ENCODE measurements at regions not wholly inside any gene's neighbourhood (a gene's known extent, or its start where the extent isn't known, plus 50 kb on each side); places are given as distances from the start of the nearest gene placed in this dataset.

- TF ChIP-seq ARID3B (CRISPR knock-in tag; IDR thresholded peaks at IDR 0.05; ENCODE audit: borderline replicate concordance) (no peak), CTBP1 (IDR thresholded peaks at IDR 0.05; ENCODE audit: borderline replicate concordance) (no peak), ARNT (IDR thresholded peaks at IDR 0.05) (no peak), RBM25 (IDR thresholded peaks at IDR 0.05; ENCODE audit: low read depth, low read length, severe bottlenecking) (no peak), ZNF717 (CRISPR knock-in tag; IDR thresholded peaks at IDR 0.05) (no peak), ERF (CRISPR knock-in tag; IDR thresholded peaks at IDR 0.05) (no peak), BDP1 (IDR thresholded peaks at IDR 0.05; ENCODE audit: insufficient read depth, insufficient read length) (no peak), ZNF253 (CRISPR knock-in tag; conservative IDR thresholded peaks at IDR 0.05) (no peak)
Measured at GRCh38 chr3:40843208-40843624, 318.5 kb downstream of the ZNF621 start (continued).

- Histone ChIP-seq H3K27me3 (ENCODE audit: control insufficient read depth in 2 of 2, insufficient read depth in 2 of 2, low read length in 2 of 2) (peaks cover 0 to 3% of the 10 kb centered on the region in 2 experiments; a peak in 2 of 5 replicates), H3K9ac (ENCODE audit: insufficient read depth in 1 of 2, low read depth in 2 of 2, low read length in 2 of 2) (no peak overlapping the region), H3K4me1 (replicated peaks in 1 of 2; ENCODE audit: control insufficient read depth in 2 of 2, insufficient read depth in 2 of 2, low read length in 2 of 2) (no peaks in the 10 kb centered on the region), H3K27ac (ENCODE audit: extremely low read depth, low read depth, low read length) (no peak overlapping the region), H3K4me2 (ENCODE audit: insufficient read depth, low read length) (no peak overlapping the region), H3K36me3 (ENCODE audit: control insufficient read depth, insufficient read depth, low read length) (no peaks in the 10 kb centered on the region), H3K9me3 (replicated peaks; ENCODE audit: control insufficient read depth, insufficient read depth, low read depth, low read length) (no peaks in the 10 kb centered on the region), H3K79me2 (ENCODE audit: control insufficient read depth, insufficient read depth, low read length) (no peaks in the 10 kb centered on the region), H2AFZ (ENCODE audit: low read depth, low read length) (no peak overlapping the region), H3K4me3 (no peak overlapping the region), H4K20me1 (replicated peaks; ENCODE audit: control insufficient read depth, insufficient read depth, low read length) (no peaks in the 10 kb centered on the region), H3K9me1 (ENCODE audit: control insufficient read depth, insufficient read depth, low read length) (no peaks in the 10 kb centered on the region)
- ChIA-PET CTCF (ENCODE audit: low intra/inter-chr PET ratio) (no interaction called here), POLR2A (interaction anchor here (0.5 kb wide), 1 partner anchor 1020 kb away, joined by 3 read pairs; no protein-coding TSS in a partner anchor)
- DNase-seq (ENCODE audit: extremely low read depth in 1 of 4, low spot score in 3 of 4): no peak
- no peak for FAIRE-seq
- WGBS (ENCODE audit: insufficient coverage, low coverage, missing lambda C conversion rate): under 1% methylated on average over 7 of the region's 7 CpGs
- intact Hi-C loops (cut with micrococcal nuclease): no loop called here
- BruUV-seq (replicated peaks): no TSS peak
- in situ Hi-C loops (cut with MboI): no loop called here
- ATAC-seq: no peak
- no peak for TF ChIP-seq ZBTB9 (CRISPR knock-in tag; IDR thresholded peaks at IDR 0.05)
- no peak for TF ChIP-seq CSDE1 (IDR thresholded peaks at IDR 0.05)
- no peak for TF ChIP-seq NFRKB (IDR thresholded peaks at IDR 0.05; ENCODE audit: low read depth)
- TF ChIP-seq ZC3H8 (IDR thresholded peaks at IDR 0.05): no peak
- TF ChIP-seq HDAC3 (IDR thresholded peaks at IDR 0.05; ENCODE audit: borderline replicate concordance, partially characterized antibody): no peak
- TF ChIP-seq ERF (CRISPR knock-in tag; IDR thresholded peaks at IDR 0.05): no peak
- TF ChIP-seq KLF10 (CRISPR knock-in tag; IDR thresholded peaks at IDR 0.05): no peak
- TF ChIP-seq ATF1 (CRISPR knock-in tag; IDR thresholded peaks at IDR 0.05): no peak
- no peak for TF ChIP-seq ATF1 (tag; IDR thresholded peaks at IDR 0.05)
- TF ChIP-seq BRD4 (IDR thresholded peaks at IDR 0.05): no peak
- no peak for TF ChIP-seq HIVEP1 (CRISPR knock-in tag; IDR thresholded peaks at IDR 0.05)
- TF ChIP-seq, protein P1, sequence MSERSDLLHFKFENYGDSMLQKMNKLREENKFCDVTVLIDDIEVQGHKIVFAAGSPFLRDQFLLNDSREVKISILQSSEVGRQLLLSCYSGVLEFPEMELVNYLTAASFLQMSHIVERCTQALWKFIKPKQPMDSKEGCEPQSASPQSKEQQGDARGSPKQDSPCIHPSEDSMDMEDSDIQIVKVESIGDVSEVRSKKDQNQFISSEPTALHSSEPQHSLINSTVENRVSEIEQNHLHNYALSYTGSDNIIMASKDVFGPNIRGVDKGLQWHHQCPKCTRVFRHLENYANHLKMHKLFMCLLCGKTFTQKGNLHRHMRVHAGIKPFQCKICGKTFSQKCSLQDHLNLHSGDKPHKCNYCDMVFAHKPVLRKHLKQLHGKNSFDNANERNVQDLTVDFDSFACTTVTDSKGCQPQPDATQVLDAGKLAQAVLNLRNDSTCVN (CRISPR knock-in tag; IDR thresholded peaks at IDR 0.05): no peak
Measured at GRCh38 chr3:40843851-40844548, 319.2 kb downstream of the ZNF621 start.
